ENCODE measurements at regions not wholly inside any gene's neighbourhood (a gene's known extent, or its start where the extent isn't known, plus 50 kb on each side); places are given as distances from the start of the nearest gene placed in this dataset.

DNA sequence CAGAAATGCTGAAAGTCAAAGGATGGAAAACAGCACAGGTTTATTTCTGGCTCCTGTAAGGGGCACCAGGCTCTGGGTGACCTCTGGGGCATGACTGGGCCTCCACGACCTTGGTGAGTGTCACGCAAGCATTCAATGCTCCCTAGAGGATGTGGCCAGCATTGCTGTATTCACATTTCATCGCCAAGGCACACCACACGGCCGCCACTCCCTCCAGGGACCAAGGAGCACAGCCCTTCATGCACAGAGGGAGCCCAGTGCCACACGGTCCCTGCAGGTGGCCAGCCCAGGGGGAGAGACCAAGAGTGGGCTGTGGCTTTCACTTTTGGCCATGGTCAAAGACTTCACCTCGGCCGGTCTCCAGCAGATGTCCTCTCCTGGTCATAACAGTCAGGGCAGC is 137.4 kb upstream of the TNRC6C start:
- H3K27ac Mint-ChIP-seq: no peak overlapping the region
- H3K36me3 Mint-ChIP-seq (ENCODE audit: low read depth): no peaks in the 10 kb centered on the region
- intact Hi-C loops (cut with micrococcal nuclease): no loop called here
- DNase-seq (ENCODE audit: low spot score): no peak
- no peaks in the 10 kb centered on the region for H3K4me1 Mint-ChIP-seq (ENCODE audit: low read depth)
- no peaks in the 10 kb centered on the region for H3K9me3 Mint-ChIP-seq
- peaks cover 21% of the 10 kb centered on the region for H3K27me3 Mint-ChIP-seq (ENCODE audit: low read depth)
- no peak overlapping the region for H3K4me3 Mint-ChIP-seq (ENCODE audit: low read depth)

DNA sequence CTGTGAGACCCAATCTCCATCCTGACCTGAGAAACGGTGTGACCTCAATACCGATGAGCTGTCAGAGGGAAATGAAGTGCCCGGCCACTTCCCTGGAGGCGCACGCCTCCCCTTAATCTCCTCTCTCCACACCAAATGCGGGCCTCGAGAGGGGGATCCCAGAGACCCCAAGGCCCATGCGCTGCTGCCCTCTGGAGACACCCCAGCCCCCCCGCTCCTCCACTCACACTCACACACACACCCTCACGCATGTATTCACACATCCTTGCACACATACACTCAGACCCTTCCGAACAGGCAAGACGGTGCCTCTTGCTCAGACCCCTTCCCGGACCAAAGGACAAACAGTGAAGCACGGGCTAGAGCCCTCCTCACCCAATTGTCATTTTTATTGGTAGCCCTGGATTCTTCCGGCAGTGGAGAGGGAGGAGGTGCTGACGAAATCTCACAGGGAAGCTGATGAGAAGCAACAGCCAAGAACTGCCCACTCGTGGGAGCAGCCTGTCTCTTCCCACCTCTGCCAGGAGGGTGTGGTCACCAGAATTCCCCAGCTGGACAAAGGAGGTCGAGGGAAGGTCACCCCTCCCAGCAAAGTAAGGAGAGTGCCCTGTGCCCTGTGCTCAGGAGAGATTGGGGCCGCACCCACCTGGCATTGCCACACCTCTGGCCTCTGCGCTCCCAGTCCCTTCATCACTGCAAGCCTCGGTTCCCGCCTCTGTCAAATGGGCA is 136.0 kb upstream of the TNRC6C start:
- no peaks in the 10 kb centered on the region for H3K9me3 Mint-ChIP-seq
- H3K4me1 Mint-ChIP-seq (ENCODE audit: low read depth): no peaks in the 10 kb centered on the region
- no peak overlapping the region for H3K4me3 Mint-ChIP-seq (ENCODE audit: low read depth)
- H3K27me3 Mint-ChIP-seq (ENCODE audit: low read depth): peaks cover 21% of the 10 kb centered on the region
- no peak overlapping the region for H3K27ac Mint-ChIP-seq
- DNase-seq (ENCODE audit: low spot score): no peak
- intact Hi-C loops (cut with micrococcal nuclease): no loop called here
- no peaks in the 10 kb centered on the region for H3K36me3 Mint-ChIP-seq (ENCODE audit: low read depth)

DNA sequence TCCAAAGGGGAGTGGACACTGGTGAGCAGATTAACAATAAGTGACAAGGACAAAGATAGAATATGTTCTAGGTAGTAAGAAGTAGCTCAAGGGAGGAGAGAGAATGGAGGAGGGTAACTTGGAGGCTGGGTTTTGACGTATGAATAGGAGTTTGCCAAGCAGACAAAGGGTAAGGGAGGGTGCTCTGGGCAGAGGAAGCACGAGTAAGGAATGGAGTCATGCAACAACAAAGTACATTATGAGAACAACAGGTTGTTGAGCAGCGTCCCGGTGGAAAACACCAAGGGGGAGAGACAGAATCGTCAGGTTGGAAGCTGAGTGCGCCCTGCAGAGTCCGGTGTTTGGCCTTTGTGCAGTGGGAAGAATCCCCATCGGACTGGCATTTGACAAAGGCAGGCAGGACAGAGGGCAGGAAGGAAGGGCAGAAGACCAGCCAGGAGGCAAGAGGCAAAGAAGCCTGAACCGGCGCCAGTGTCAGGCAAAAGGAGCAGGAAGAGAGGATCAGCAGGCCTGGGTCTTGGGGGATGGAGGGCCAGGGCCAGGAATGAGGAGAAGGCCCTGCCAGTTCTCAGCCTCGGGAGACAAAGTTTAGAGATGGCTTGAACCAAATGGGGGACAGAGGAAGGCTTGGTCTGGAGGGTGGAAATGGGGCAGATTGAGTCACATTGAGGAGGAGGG is 134.3 kb upstream of the TNRC6C start:
- Mint-ChIP-seq H3K9me3 (no peaks in the 10 kb centered on the region), H3K27ac (no peak overlapping the region), H3K4me1 (ENCODE audit: low read depth) (peaks cover under 1% of the 10 kb centered on the region), H3K4me3 (ENCODE audit: low read depth) (no peak overlapping the region), H3K27me3 (ENCODE audit: low read depth) (peaks cover 23% of the 10 kb centered on the region), H3K36me3 (ENCODE audit: low read depth) (no peaks in the 10 kb centered on the region)
- no peak for DNase-seq (ENCODE audit: low spot score)
- intact Hi-C loops (cut with micrococcal nuclease): no loop called here

DNA sequence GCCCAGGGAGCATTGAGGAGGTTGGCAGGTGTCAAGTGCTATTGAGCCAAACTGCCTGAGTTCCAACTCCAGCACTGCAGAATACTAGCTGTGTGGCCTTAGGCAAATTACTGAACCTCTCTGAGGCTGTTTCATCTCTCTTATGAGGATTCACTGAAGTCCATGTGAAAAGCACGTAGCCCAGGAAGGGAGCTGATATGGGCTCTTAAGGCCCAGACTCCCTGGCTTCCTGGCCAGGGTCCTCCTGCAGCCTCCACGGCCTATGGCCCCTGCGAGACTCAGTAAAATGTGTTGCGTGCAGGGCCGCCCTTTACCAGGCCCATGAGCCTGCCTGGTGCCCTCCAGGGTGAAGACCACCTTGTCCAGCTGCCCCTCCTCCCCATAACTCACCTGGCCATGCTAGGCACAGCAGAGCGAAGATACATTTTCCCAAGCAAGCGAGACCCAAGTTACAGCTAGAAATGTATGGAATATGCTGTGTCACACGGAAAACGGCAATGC is 133.7 kb upstream of the TNRC6C start:
- intact Hi-C loops (cut with micrococcal nuclease): no loop called here
- peaks cover 3% of the 10 kb centered on the region for H3K4me1 Mint-ChIP-seq (ENCODE audit: low read depth)

DNA sequence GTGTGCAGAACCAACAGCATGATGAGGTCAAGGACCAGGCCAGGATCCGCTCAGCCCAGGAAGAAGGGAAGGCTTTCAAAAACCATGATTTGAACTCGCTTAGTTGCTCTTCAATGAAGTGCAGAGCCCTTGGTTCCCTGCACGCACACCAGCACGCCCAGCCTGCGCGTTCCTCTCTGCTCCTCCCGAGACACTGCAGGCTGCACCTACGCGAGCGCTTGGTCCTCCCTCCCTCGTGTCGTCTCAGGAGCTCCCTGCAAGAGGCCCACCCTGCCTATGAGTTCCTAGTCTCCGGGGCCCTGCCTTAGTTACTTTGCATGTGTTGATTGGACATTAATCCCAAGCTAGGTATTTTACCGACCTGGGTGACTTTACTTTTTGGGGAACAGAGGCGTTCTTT is 132.9 kb upstream of the TNRC6C start:
- DNase-seq (ENCODE audit: low spot score): no peak
- Mint-ChIP-seq H3K27me3 (ENCODE audit: low read depth) (peaks cover 17% of the 10 kb centered on the region), H3K27ac (no peak overlapping the region), H3K36me3 (ENCODE audit: low read depth) (no peaks in the 10 kb centered on the region), H3K4me3 (ENCODE audit: low read depth) (no peak overlapping the region), H3K9me3 (no peaks in the 10 kb centered on the region), H3K4me1 (ENCODE audit: low read depth) (peaks cover 3% of the 10 kb centered on the region)
- intact Hi-C loops (cut with micrococcal nuclease): no loop called here

More for the DNA sequence above, 133.7 kb upstream of the TNRC6C start:
- Mint-ChIP-seq H3K9me3 (no peaks in the 10 kb centered on the region), H3K27me3 (ENCODE audit: low read depth) (peaks cover 21% of the 10 kb centered on the region), H3K27ac (no peak overlapping the region), H3K36me3 (ENCODE audit: low read depth) (no peaks in the 10 kb centered on the region), H3K4me3 (ENCODE audit: low read depth) (no peak overlapping the region)
- no peak for DNase-seq (ENCODE audit: low spot score)

DNA sequence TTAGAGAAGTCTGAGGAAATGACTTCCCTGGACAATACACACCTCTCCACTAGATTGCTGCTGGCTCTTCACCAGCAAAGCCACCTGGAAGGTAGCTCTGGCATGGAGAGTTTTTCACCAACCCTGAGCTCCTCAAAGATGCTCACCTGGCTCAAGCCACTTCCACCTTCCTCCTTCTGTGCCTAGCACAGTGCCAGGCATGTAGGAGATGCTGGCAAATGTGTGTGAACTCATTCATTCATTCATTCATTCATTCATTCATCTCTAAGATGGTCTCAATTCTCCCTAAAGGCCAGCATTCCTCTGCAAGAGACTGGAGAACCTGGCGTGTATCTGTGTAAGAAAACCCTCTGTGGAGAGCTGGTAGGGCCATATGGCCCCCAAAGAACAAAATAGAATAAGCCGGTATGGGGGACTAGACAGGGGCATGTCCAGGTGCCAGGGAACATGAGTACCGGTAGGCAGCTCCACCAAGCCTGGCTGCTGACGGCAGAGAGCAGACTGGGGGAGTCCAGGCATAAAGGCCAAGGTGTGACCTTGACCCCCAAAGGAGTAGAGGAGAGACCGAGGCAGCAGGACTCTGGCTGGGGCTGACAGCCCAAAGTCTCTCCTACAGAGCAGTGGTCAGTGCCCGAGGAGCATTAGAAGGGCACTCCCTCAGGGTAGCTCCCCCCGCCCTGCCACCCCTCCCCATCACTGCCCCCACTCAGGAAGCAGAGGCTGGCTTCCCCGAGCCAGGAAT is 132.2 kb upstream of the TNRC6C start:
- H3K27ac Mint-ChIP-seq: no peak overlapping the region
- H3K4me3 Mint-ChIP-seq (ENCODE audit: low read depth): no peak overlapping the region
- no peaks in the 10 kb centered on the region for H3K36me3 Mint-ChIP-seq (ENCODE audit: low read depth)
- peaks cover 3% of the 10 kb centered on the region for H3K4me1 Mint-ChIP-seq (ENCODE audit: low read depth)
- H3K9me3 Mint-ChIP-seq: no peaks in the 10 kb centered on the region
- no peak for DNase-seq (ENCODE audit: low spot score)
- H3K27me3 Mint-ChIP-seq (ENCODE audit: low read depth): peaks cover 15% of the 10 kb centered on the region
- intact Hi-C loops (cut with micrococcal nuclease): no loop called here

DNA sequence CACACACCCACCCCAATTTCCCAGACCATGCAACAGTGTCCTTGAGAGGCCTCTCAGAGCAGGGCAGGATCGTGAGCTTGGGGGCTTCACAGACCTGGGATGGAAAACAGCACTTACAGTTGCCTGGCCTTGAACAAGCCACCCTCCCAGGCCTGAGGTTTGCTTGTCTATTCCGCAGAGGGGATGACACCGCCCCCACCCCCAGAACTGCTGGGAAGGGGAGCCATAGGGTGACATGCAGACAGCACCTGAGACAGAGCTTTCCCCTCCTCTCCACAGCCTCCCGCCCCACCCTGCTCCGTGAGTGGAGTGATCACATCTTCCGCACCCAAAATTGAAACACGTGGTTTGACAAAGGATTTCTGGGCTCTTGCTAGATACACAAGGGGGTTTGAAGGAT is 131.5 kb upstream of the TNRC6C start:
- intact Hi-C loops (cut with micrococcal nuclease): no loop called here
- no peaks in the 10 kb centered on the region for H3K36me3 Mint-ChIP-seq (ENCODE audit: low read depth)
- H3K27me3 Mint-ChIP-seq (ENCODE audit: low read depth): peaks cover 15% of the 10 kb centered on the region
- peaks cover 3% of the 10 kb centered on the region for H3K4me1 Mint-ChIP-seq (ENCODE audit: low read depth)
- no peak for DNase-seq (ENCODE audit: low spot score)
- H3K27ac Mint-ChIP-seq: no peak overlapping the region
- H3K9me3 Mint-ChIP-seq: no peaks in the 10 kb centered on the region
- H3K4me3 Mint-ChIP-seq (ENCODE audit: low read depth): no peak overlapping the region

DNA sequence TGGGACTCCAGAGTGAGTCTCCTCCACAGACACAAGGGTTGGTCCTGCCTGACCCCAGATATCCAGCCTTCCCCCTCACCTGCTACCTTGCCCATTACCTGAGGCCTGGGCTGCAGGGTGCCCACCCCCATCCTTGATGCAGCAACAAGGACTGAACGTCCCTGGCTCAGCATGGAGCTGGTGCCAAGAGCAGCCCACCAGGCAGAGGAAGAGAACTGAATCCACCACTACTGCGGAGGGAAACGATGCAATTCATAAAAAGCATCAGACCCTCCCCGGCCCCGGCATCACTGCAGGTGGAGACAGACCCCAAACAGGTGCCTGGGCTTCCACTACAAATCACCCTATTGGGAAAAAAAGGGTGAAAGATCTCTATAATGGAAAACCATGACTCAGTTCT is 131.0 kb upstream of the TNRC6C start:
- H3K4me3 Mint-ChIP-seq (ENCODE audit: low read depth): no peak overlapping the region
- no peaks in the 10 kb centered on the region for H3K9me3 Mint-ChIP-seq
- peaks cover 3% of the 10 kb centered on the region for H3K4me1 Mint-ChIP-seq (ENCODE audit: low read depth)
- H3K27ac Mint-ChIP-seq: no peak overlapping the region
- no peaks in the 10 kb centered on the region for H3K36me3 Mint-ChIP-seq (ENCODE audit: low read depth)
- H3K27me3 Mint-ChIP-seq (ENCODE audit: low read depth): peaks cover 13% of the 10 kb centered on the region
- intact Hi-C loops (cut with micrococcal nuclease): no loop called here
- no peak for DNase-seq (ENCODE audit: low spot score)

DNA sequence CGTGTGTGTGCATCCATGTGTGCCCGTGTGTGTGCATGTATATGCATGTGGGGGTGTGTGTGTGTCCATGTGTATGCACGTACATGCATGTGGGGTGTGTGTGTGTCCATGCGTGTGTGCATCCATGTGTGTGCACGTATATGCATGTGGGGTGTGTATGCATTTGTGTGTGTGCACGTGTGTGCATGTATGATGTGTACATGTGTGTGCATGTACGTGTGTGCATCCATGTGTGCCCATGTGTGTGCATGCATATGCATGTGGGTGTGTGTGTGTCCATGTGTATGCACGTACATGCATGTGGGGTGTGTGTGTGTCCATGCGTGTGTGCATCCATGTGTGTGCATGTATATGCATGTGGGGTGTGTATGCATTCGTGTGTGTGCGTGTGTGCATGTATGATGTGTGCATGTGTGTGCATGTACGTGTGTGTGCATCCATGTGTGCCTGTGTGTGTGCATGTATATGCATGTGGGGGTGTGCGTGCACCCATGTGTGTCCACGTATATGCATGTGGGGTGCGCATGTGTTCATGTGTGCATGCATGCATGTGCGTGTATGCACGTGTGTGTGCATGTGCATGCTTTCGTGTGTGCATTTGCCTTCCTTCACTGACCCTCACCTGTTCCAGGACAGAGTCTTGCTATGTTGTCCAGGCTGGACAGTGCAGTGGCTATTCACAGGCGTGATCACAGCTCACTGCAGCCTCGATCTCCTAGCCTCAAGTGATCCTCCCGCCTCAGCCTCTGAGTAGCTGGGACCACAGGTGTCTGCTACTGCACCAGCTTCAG is 129.6 kb upstream of the TNRC6C start:
- DNase-seq (ENCODE audit: low spot score): no peak
- intact Hi-C loops (cut with micrococcal nuclease): no loop called here
- Mint-ChIP-seq H3K36me3 (ENCODE audit: low read depth) (no peaks in the 10 kb centered on the region), H3K9me3 (no peaks in the 10 kb centered on the region), H3K4me1 (ENCODE audit: low read depth) (peaks cover 10% of the 10 kb centered on the region), H3K27ac (no peak overlapping the region), H3K4me3 (ENCODE audit: low read depth) (no peak overlapping the region), H3K27me3 (ENCODE audit: low read depth) (peaks cover 15% of the 10 kb centered on the region)

DNA sequence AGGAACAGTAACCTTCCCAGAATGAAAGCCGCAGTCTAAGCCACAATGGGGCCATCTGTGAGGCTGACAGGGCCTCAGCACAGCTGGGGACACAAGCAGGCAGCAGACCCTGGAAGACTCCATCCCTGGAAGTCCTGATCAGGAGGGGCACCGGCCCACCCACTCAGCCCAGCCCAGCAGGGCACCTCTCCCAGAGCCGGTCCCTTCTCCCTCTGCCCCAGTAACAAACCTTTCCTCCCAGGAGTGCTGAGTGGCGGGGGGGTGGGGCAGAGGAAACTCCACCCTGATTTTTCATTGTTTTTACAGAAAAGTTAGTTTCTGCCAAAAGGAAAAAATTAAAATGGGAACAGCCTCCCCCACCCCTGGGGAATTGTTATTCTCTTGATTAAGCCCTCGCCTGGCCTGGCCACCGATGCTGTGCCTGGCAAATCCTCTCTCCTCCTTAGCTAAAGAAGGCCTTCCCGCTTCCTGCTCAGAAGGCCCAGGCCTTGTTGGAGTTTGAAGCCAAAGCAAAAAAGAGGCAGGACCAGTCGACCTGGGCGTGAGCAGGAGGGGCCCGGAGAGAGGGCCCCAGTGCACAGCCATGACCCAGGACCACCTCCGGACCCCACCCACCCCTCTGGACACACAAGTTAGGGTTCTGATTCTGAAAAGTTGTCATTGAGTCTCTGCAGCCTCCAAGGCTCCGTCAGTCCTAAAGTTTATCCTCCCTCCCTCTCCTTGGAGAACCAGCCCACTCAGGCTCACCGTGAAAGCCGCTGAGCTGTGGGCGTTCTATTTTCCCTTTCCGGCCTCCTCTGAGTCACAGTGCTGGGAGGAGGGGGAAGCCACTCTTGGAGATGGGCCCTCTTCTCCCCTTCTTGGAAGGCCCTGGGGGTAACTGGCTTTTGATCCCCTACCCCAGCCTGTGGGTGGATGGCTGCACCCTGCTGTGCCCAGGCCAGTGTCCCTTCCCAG is 128.4 kb upstream of the TNRC6C start:
- Mint-ChIP-seq H3K27ac (no peak overlapping the region), H3K36me3 (ENCODE audit: low read depth) (no peaks in the 10 kb centered on the region), H3K27me3 (ENCODE audit: low read depth) (peaks cover 11% of the 10 kb centered on the region), H3K4me1 (ENCODE audit: low read depth) (peaks cover 21% of the 10 kb centered on the region), H3K4me3 (ENCODE audit: low read depth) (no peak overlapping the region), H3K9me3 (no peaks in the 10 kb centered on the region)
- no peak for DNase-seq (ENCODE audit: low spot score)
- intact Hi-C loops (cut with micrococcal nuclease): no loop called here

DNA sequence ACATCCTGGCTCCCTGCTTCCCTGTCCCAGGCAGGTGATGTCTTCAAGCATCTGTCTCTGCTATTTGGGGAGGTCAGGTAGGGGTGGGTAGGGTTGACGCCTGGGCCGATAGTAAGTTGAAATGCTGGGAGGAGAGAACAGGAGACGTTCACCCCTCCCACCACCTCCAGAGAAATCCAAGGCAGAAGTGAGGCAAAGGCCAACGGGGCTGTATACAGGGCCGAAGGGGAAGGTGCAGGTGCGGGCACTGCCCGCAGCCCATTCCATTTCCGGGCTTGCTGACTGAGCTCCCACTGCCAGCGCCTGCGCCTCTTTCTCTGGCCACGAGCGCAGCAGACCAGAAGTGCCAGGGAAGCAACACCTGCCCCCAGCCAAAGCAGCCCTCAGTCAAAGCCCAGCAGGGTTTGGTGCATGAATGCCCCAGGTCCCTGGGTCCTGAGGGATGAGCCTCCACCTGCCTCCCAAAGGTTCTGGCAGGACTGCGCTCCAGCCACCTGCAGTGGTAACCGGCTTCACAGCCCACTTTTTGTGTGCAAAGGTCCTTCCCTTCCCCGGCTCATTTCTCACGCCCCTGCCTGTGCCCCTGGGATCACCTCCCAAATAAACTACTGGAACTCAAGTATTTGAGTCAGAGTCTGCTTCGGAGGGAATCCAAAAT is 127.6 kb upstream of the TNRC6C start:
- Mint-ChIP-seq H3K27me3 (ENCODE audit: low read depth) (peaks cover 11% of the 10 kb centered on the region), H3K36me3 (ENCODE audit: low read depth) (no peaks in the 10 kb centered on the region), H3K4me3 (ENCODE audit: low read depth) (no peak overlapping the region), H3K4me1 (ENCODE audit: low read depth) (peaks cover 24% of the 10 kb centered on the region), H3K27ac (no peak overlapping the region), H3K9me3 (no peaks in the 10 kb centered on the region)
- DNase-seq (ENCODE audit: low spot score): no peak
- intact Hi-C loops (cut with micrococcal nuclease): no loop called here

All from activated T-helper 2 cell treated with anti-CD3 and anti-CD28 coated beads, Interferon-gamma antibody, Interleukin-2, Interleukin-4, amounts not matched to agents 10 μg/mL and 5 μg/mL and 100 μg/mL, durations not matched to agents 14 hours and 24 hours and 36 hours (primary cell).